AG10803 (cell line): ENCODE measurements at regions not wholly inside any gene's neighbourhood (a gene's known extent, or its start where the extent isn't known, plus 50 kb on each side); places are given as distances from the start of the nearest gene placed in this dataset.
A peak's percentile ranks its signal among the peaks of the same experiment; 100 is the strongest.

Experiments
- DNase-seq: peaks from one replicate; pipeline ENCODE4 v3.0.0; 2010; ENCODE audit warnings: low read depth
- H3K4me3 ChIP-seq: 2 replicates; pipeline ENCODE4 v1.5.1; 2011; ENCODE audit warnings: mild to moderate bottlenecking, low read length, control low read depth
- CTCF ChIP-seq: conservative IDR thresholded peaks from 2 replicates; pipeline ENCODE4 v1.5.1; 2011; ENCODE audit warnings: mild to moderate bottlenecking, low read length, control low read depth, inconsistent platforms

GRCh38 chr11:103541186-103541795 is 432.1 kb downstream of the DYNC2H1 start:
- H3K4me3 ChIP-seq = no peak overlapping the region
- TF ChIP-seq CTCF = no peak
- no peak for DNase-seq

DNA sequence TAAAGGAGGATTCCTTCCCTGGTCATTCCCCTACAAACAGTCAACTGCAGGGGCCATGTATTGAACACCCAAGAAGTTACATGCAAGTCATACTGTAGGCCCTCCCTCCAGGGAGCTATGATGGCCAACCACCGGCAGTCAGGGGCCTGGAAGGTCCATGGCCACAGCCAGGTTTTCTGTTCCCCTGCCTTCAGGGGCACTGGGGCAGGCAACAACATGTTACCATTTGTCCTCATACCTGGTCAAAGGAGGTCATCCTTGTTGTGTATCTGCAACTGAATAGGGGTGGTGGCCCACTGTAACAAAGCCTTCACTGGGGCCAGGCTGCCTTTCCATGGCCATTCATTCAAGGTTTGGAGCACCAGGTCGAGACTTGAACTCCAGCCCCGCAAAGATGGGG is 433.6 kb downstream of the DYNC2H1 start:
- no peak for DNase-seq
- no peak for TF ChIP-seq CTCF
- no peak overlapping the region for H3K4me3 ChIP-seq

DNA sequence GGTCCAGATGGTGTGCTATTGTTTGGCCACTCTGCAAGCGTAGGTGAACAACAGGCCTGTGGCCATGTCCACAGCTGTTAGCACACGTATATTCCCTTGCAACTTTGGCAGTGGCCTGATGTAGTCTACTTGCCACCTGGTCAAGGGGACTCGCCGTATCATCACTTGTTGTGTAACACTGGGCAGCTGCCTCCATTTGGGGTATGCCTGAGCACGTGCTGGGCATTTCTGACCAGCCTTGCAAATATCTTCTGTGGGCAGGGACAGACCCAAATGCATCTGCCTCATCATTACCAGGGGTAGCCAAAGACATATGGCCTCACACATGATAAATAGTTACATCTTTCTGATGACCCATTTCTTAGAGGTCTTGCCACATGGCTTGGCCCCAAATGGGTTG is 434.2 kb downstream of the DYNC2H1 start:
- no peak overlapping the region for H3K4me3 ChIP-seq
- no peak for TF ChIP-seq CTCF
- DNase-seq = no peak

DNA sequence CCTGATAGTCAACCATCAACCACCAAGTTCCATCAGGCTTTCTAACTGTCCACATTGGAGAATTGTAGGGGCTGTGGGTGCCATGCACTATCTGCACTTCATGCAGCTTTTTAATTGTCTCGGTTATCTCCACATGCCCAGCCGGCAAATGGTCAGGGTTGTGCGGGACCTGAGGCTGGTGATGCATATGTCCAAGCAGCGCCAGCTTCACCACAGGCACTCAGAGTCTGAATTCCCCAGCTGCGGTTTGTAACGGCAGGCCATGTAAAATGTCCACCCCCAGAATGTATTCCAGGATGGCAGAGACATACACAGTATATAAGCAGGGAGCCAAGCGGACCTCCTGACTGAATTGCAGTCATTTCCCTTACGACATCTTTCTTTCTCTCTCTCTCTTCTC is 435.6 kb downstream of the DYNC2H1 start:
- no peak overlapping the region for H3K4me3 ChIP-seq
- no peak for DNase-seq

GRCh38 chr11:103545551-103545950 is 436.3 kb downstream of the DYNC2H1 start:
- TF ChIP-seq CTCF = no peak
- DNase-seq = no peak
- no peak overlapping the region for H3K4me3 ChIP-seq

More for the DNA sequence above, 435.6 kb downstream of the DYNC2H1 start:
- TF ChIP-seq CTCF = no peak

- peak; percentile 60 for DNase-seq
- no peak for TF ChIP-seq CTCF
Observed at GRCh38 chr11:103546236-103546635, 437.0 kb downstream of the DYNC2H1 start.

DNA sequence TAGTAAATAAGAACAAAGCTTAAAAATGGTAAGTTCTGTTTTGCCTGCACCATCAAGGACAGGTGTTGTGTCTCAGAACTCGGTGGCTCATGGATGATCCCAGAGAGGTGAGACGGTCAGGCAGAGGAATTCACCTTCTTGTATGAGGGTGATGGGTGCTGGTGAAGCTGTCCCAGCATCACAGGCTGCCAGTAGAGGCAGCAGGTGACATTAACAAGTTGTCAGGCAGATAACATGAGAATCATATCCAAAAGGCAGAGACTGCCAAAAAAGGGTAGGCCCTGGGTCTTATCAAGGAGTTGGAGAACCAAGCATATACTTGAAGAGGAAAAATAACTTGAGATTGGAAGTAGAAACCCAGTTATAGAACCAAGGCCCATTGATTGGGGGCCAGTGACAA is 437.8 kb downstream of the DYNC2H1 start:
- TF ChIP-seq CTCF = no peak
- DNase-seq = no peak
- no peak overlapping the region for H3K4me3 ChIP-seq

More at GRCh38 chr11:103546236-103546635, 437.0 kb downstream of the DYNC2H1 start:
- H3K4me3 ChIP-seq = no peak overlapping the region
